Right forelimb (tissue), 1 donor: ENCODE measurements at regions not wholly inside any gene's neighbourhood (a gene's known extent, or its start where the extent isn't known, plus 50 kb on each side); places are given as distances from the start of the nearest gene placed in this dataset.
"Not testable (repeated sequence)": the region's sequence is repeated elsewhere in the genome, so short reads cannot be mapped to it uniquely, and the experiment has no call there.

Experiments used
- DNase-seq: peaks from one replicate; pipeline ENCODE4 v3.0.0-alpha.2; 2018

GRCh38 chr9:96156171-96156974 is 145.6 kb downstream of the HSD17B3 start:
- DNase-seq, result no peak

GRCh38 chr9:96154081-96154480 is 147.9 kb downstream of the HSD17B3 start:
- DNase-seq, result no peak

GRCh38 chr9:96152550-96152949 is 149.4 kb downstream of the HSD17B3 start:
- no peak for DNase-seq

- no peak for DNase-seq
Observed at GRCh38 chr9:96150324-96151227, 151.4 kb downstream of the HSD17B3 start.

- DNase-seq, result no peak
Observed at GRCh38 chr9:96149533-96150280, 152.3 kb downstream of the HSD17B3 start.

GRCh38 chr9:96148634-96149532 is 153.1 kb downstream of the HSD17B3 start:
- no peak for DNase-seq

- DNase-seq, result not testable (repeated sequence)
Observed at GRCh38 chr9:96147029-96147428, 154.9 kb downstream of the HSD17B3 start.

- DNase-seq, result no peak
Observed at GRCh38 chr9:96141666-96142065, 160.3 kb downstream of the HSD17B3 start.

- DNase-seq, result no peak
Observed at GRCh38 chr9:96141128-96141474, 160.9 kb downstream of the HSD17B3 start.

- DNase-seq, result no peak
Observed at GRCh38 chr9:96140296-96141127, 161.5 kb downstream of the HSD17B3 start.

GRCh38 chr9:96139592-96140295 is 162.2 kb downstream of the HSD17B3 start:
- peak; percentile 81 for DNase-seq

- no peak for DNase-seq
Observed at GRCh38 chr9:96138616-96139015, 163.4 kb downstream of the HSD17B3 start.

GRCh38 chr9:96137671-96138429 is 164.1 kb downstream of the HSD17B3 start:
- DNase-seq, result no peak

GRCh38 chr9:96136992-96137670 is 164.8 kb downstream of the HSD17B3 start:
- peak; percentile 56 for DNase-seq

GRCh38 chr9:96135753-96136290 is 166.2 kb downstream of the HSD17B3 start:
- no peak for DNase-seq

GRCh38 chr9:96135076-96135752 is 166.8 kb downstream of the HSD17B3 start:
- DNase-seq, result no peak

GRCh38 chr9:96133321-96134021 is 168.5 kb downstream of the HSD17B3 start:
- DNase-seq, result no peak

GRCh38 chr9:96131825-96132224 is 170.2 kb downstream of the HSD17B3 start:
- no peak for DNase-seq
